Gastrocnemius medialis (tissue), 4 donors: ENCODE measurements at regions not wholly inside any gene's neighbourhood (a gene's known extent, or its start where the extent isn't known, plus 50 kb on each side); places are given as distances from the start of the nearest gene placed in this dataset.

Experiments used
- ATAC-seq, 2 donors: fragments of 150-250 bp; one replicate each; pipeline ENCODE4 v1.9.1; 2016
- DNase-seq, 2 donors: peaks; one replicate each; pipeline ENCODE4 v3.0.0-alpha.2; 2019
- H3K27ac ChIP-seq, 4 donors: fragments of 200-600 bp; sonication (generic); 1 replicate in 1 of 4; 2 replicates in 3 of 4; pipeline ENCODE4 v1.5.1; 2016 to 2018; ENCODE audit warnings: mild to moderate bottlenecking in 2 of 4, moderate library complexity in 1 of 4
- H3K27me3 ChIP-seq, 3 donors: fragments of 200-600 bp; sonication (generic) in 2 of 3; 1 replicate in 1 of 3; 2 replicates in 2 of 3; pipeline versions ENCODE4 v1.5.1 to v1.6.0; 2016 to 2019; ENCODE audit warnings: mild to moderate bottlenecking in 1 of 3, moderate library complexity in 1 of 3
- H3K36me3 ChIP-seq, 2 donors: fragments of 200-600 bp; sonication (generic) in 1 of 2; one replicate each; pipeline ENCODE4 v1.5.1; 2017 to 2018
- H3K4me1 ChIP-seq, 2 donors: fragments of 200-600 bp; sonication (generic) in 1 of 2; one replicate each; pipeline ENCODE4 v1.5.1; 2016 to 2017; ENCODE audit warnings: mild to moderate bottlenecking in 2 of 2
- H3K4me3 ChIP-seq, 4 donors: fragments of 200-600 bp; sonication (generic) in 3 of 4; 1 replicate in 1 of 4; 2 replicates in 3 of 4; pipeline ENCODE4 v1.5.1; 2016 to 2019; ENCODE audit warnings: mild to moderate bottlenecking in 2 of 4
- H3K9me3 ChIP-seq, 3 donors: fragments of 200-600 bp; sonication (generic) in 2 of 3; 1 replicate in 1 of 3; 2 replicates in 2 of 3; pipeline ENCODE4 v1.5.1; 2016 to 2019
- CTCF ChIP-seq, 5 experiments: fragments of 450-650 bp in 3 of 5; fragments of 200-600 bp in 2 of 5; sonication (generic) in 2 of 5; IDR thresholded peaks in 4 of 5; conservative IDR thresholded peaks in 1 of 5; 1 replicate in 4 of 5; 2 replicates in 1 of 5; pipeline ENCODE4 v1.5.1; 2016 to 2019; ENCODE audit warnings: antibody characterized with exemption in 5 of 5, mild to moderate bottlenecking in 3 of 5, moderate library complexity in 3 of 5
- POLR2A ChIP-seq, 2 donors: fragments of 450-650 bp; IDR thresholded peaks; one replicate each; pipeline ENCODE4 v1.6.1; 2017; ENCODE audit warnings: antibody characterized with exemption in 2 of 2, mild to moderate bottlenecking in 2 of 2, moderate library complexity in 2 of 2
- in situ Hi-C, 4 donors: fragments of 200-750 bp; cut with MboI; loops; one replicate each; pipeline versions ENCODE4 v1.15.0 to v1.8.0; 2017; ENCODE audit warnings: low sequenced_read_pairs in 4 of 4
- intact Hi-C: fragments of 100-400 bp; cut with DNase I; formaldehyde crosslinking; loops from one replicate; pipeline ENCODE4 v1.15.1; 2023; ENCODE audit warnings: low total_unique reads

- Histone ChIP-seq H3K27ac (no peak overlapping the region), H3K27me3 (no peaks in the 10 kb centered on the region), H3K4me3 (no peak overlapping the region), H3K4me1 (no peaks in the 10 kb centered on the region), H3K36me3 (no peaks in the 10 kb centered on the region), H3K9me3 (no peaks in the 10 kb centered on the region)
- TF ChIP-seq CTCF (IDR thresholded peaks at IDR 0.05 in 4 of 5, conservative IDR thresholded peaks at IDR 0.05 in 1 of 5) (no peak), POLR2A (IDR thresholded peaks at IDR 0.05) (no peak)
- intact Hi-C loops (no loop called here), in situ Hi-C loops (loop anchor here in 1 of 4 donors (25.0 kb wide), 1 partner anchor 297 kb away; no protein-coding TSS in a partner anchor)
- ATAC-seq: no peak
- DNase-seq: no peak
Measured at GRCh38 chr4:55014876-55015275, 110.5 kb downstream of the KDR start.

GRCh38 chr4:55013431-55013955 is 111.9 kb downstream of the KDR start:
- no peaks in the 10 kb centered on the region for H3K9me3 ChIP-seq
- H3K27me3 ChIP-seq: no peaks in the 10 kb centered on the region
- no peak overlapping the region for H3K4me3 ChIP-seq
- H3K4me1 ChIP-seq: no peaks in the 10 kb centered on the region
- no peak for ATAC-seq
- intact Hi-C loops: no loop called here
- TF ChIP-seq POLR2A (IDR thresholded peaks at IDR 0.05) (no peak), CTCF (IDR thresholded peaks at IDR 0.05 in 4 of 5, conservative IDR thresholded peaks at IDR 0.05 in 1 of 5) (no peak)
- no peaks in the 10 kb centered on the region for H3K36me3 ChIP-seq
- DNase-seq: no peak
- in situ Hi-C loops: loop anchor here in 1 of 4 donors (25.0 kb wide), 1 partner anchor 299 kb away; no protein-coding TSS in a partner anchor
- H3K27ac ChIP-seq: no peak overlapping the region

DNA sequence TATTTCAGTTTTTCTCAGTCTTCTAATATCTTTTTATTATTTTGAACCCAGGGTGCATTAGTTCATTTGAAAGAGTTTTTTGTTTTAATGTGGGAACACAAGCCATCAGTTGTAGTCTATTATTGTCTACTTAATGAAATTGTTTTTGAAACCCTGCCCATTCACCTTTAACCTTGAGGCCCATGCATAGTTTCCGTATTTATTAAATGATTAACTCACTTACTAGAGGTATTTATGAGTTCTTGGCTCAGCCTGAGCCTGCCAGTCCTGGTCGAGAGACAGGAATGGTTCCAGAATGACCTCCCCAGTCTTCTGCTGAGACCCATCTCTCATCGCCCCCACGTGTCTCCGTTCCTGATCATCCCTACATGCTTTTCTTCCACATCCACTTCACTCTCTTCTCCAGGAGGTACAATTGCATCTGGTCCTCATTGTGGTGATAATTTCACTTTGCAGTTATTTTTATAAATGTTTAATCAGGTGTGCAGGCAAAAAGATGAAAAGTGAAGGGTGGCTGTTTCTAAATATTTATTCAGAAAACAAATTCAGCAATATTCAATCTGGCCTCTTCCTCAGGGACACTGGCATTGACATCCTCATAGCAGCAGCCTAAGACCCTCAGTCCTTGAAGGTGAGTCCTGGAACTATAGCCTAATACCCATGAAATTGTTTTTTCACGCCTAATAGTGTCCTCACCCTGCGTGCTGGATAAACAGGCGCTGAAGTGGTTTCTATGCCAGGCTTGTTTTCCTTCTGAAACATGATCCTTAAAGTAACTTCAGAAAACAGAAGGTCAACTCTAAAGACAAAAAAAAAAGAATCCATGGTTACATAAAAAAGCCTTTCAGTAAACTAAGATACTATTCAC is 112.8 kb downstream of the KDR start:
- no peak overlapping the region for H3K27ac ChIP-seq
- H3K27me3 ChIP-seq: no peaks in the 10 kb centered on the region
- H3K36me3 ChIP-seq: no peaks in the 10 kb centered on the region
- no peaks in the 10 kb centered on the region for H3K4me1 ChIP-seq
- no peak for DNase-seq
- no peaks in the 10 kb centered on the region for H3K9me3 ChIP-seq
- TF ChIP-seq CTCF (IDR thresholded peaks at IDR 0.05 in 4 of 5, conservative IDR thresholded peaks at IDR 0.05 in 1 of 5) (no peak), POLR2A (IDR thresholded peaks at IDR 0.05) (no peak)
- intact Hi-C loops: no loop called here
- H3K4me3 ChIP-seq: no peak overlapping the region
- no peak for ATAC-seq
- in situ Hi-C loops: loop anchor here in 1 of 4 donors (25.0 kb wide), 1 partner anchor 300 kb away; no protein-coding TSS in a partner anchor

DNA sequence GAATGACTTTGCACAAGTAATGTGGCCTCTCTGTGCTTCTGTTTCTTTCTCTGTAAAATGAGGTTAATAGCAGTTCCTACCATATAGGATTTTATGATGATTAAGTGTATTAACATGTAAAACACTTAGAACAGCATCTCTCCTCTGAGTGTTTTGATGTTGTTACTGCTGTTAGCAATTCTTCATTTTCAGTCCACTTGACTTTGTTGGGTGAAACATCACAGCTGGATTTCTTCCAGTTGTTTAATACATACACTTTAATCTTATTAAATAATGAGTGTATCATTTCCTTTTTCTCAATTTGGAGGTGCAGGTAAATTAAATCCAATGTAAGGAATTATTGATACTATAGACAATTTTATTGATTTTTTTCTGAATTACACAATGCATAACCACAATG is 113.6 kb downstream of the KDR start:
- in situ Hi-C loops: loop anchor here in 1 of 4 donors (25.0 kb wide), 1 partner anchor 301 kb away; no protein-coding TSS in a partner anchor
- TF ChIP-seq POLR2A (IDR thresholded peaks at IDR 0.05): no peak
- TF ChIP-seq CTCF (IDR thresholded peaks at IDR 0.05 in 4 of 5, conservative IDR thresholded peaks at IDR 0.05 in 1 of 5): no peak

More for the DNA sequence above, 113.6 kb downstream of the KDR start:
- Histone ChIP-seq H3K36me3 (no peaks in the 10 kb centered on the region), H3K4me1 (no peaks in the 10 kb centered on the region), H3K27ac (no peak overlapping the region), H3K9me3 (no peaks in the 10 kb centered on the region), H3K4me3 (no peak overlapping the region), H3K27me3 (no peaks in the 10 kb centered on the region)
- intact Hi-C loops: no loop called here
- DNase-seq: no peak
- ATAC-seq: no peak
